ENCODE measurements at regions not wholly inside any gene's neighbourhood (a gene's known extent, or its start where the extent isn't known, plus 50 kb on each side); places are given as distances from the start of the nearest gene placed in this dataset.

GRCh38 chr7:117960351-117960750 lies 87.1 kb upstream of the CTTNBP2 start:
- no peak for DNase-seq (ENCODE audit: low read depth)
- no peak overlapping the region for H3K4me3 ChIP-seq (ENCODE audit: low read length)
- TF ChIP-seq CTCF (IDR thresholded peaks at IDR 0.05; ENCODE audit: insufficient read depth, low read depth, low read length, missing control alignments) = no peak

GRCh38 chr7:117961235-117961634 lies 88.0 kb upstream of the CTTNBP2 start:
- H3K4me3 ChIP-seq (ENCODE audit: low read length) = no peak overlapping the region
- DNase-seq (ENCODE audit: low read depth) = no peak
- TF ChIP-seq CTCF (IDR thresholded peaks at IDR 0.05; ENCODE audit: insufficient read depth, low read depth, low read length, missing control alignments) = no peak

GRCh38 chr7:117962366-117962994 lies 89.2 kb upstream of the CTTNBP2 start:
- no peak for DNase-seq (ENCODE audit: low read depth)
- H3K4me3 ChIP-seq (ENCODE audit: low read length) = no peak overlapping the region
- TF ChIP-seq CTCF (IDR thresholded peaks at IDR 0.05; ENCODE audit: insufficient read depth, low read depth, low read length, missing control alignments) = no peak

GRCh38 chr7:117963264-117964197 lies 90.3 kb upstream of the CTTNBP2 start:
- TF ChIP-seq CTCF (IDR thresholded peaks at IDR 0.05; ENCODE audit: insufficient read depth, low read depth, low read length, missing control alignments) = no peak
- no peak overlapping the region for H3K4me3 ChIP-seq (ENCODE audit: low read length)
- DNase-seq (ENCODE audit: low read depth) = no peak

- H3K4me3 ChIP-seq (ENCODE audit: low read length) = no peak overlapping the region
- no peak for TF ChIP-seq CTCF (IDR thresholded peaks at IDR 0.05; ENCODE audit: insufficient read depth, low read depth, low read length, missing control alignments)
- no peak for DNase-seq (ENCODE audit: low read depth)
Observed at GRCh38 chr7:117970801-117971200, 97.6 kb upstream of the CTTNBP2 start.

- TF ChIP-seq CTCF (IDR thresholded peaks at IDR 0.05; ENCODE audit: insufficient read depth, low read depth, low read length, missing control alignments) = no peak
- H3K4me3 ChIP-seq (ENCODE audit: low read length) = no peak overlapping the region
- no peak for DNase-seq (ENCODE audit: low read depth)
Observed at GRCh38 chr7:117971556-117972244, 98.5 kb upstream of the CTTNBP2 start.
